HG03565 (cell line): ENCODE measurements at regions not wholly inside any gene's neighbourhood (a gene's known extent, or its start where the extent isn't known, plus 50 kb on each side); places are given as distances from the start of the nearest gene placed in this dataset.
A peak's percentile ranks its signal among the peaks of the same experiment; 100 is the strongest.
"Not testable (repeated sequence)": the region's sequence is repeated elsewhere in the genome, so short reads cannot be mapped to it uniquely, and the experiment has no call there.

Source experiments
- ATAC-seq: cut with Tn5 transposase; IDR thresholded peaks from one replicate; pipeline ENCODE4 v1.9.1; 2021; ENCODE audit warnings: mild to moderate bottlenecking, moderate library complexity; ENCODE audit not compliant: unreplicated experiment

DNA sequence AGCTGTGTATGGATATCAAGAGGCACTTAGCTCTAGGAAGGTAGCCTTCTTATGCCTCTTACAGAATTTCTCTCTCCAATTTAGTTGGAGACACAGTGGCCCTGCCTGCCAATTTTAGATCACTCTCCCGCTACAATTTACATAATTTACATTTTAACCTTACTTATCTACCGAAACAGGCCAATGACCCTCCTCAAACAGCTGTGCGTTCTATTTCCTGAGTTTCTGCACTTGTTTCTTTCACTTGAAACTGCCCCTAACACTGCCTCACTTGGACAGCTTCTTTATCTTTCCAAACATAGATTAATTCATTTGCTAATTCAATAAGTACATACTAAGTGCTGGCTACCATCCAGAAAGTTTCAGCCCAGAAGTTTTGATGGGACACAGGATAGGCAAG lies 52.9 kb upstream of the HDDC2 start:
- no peak for ATAC-seq

DNA sequence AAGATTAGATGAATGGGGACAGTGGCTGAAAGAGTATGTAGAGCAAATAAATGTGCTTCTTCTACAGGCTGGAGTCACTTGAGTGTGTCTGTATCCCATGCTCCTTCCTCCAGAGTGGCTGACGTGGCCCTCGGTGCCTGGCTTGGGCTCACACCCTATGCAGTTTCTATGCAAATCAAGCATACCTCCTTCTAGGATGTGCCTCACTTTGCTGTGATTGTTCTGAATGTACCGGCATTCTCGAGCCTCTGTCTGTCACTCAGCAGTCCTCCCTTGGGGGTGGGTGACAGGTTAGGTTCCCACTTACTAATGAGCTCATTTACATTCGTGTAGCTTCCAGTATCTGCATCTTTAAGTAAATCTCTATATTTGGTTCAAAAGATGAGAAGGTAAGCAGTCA lies 55.1 kb upstream of the HDDC2 start:
- peak; percentile 43 for ATAC-seq

DNA sequence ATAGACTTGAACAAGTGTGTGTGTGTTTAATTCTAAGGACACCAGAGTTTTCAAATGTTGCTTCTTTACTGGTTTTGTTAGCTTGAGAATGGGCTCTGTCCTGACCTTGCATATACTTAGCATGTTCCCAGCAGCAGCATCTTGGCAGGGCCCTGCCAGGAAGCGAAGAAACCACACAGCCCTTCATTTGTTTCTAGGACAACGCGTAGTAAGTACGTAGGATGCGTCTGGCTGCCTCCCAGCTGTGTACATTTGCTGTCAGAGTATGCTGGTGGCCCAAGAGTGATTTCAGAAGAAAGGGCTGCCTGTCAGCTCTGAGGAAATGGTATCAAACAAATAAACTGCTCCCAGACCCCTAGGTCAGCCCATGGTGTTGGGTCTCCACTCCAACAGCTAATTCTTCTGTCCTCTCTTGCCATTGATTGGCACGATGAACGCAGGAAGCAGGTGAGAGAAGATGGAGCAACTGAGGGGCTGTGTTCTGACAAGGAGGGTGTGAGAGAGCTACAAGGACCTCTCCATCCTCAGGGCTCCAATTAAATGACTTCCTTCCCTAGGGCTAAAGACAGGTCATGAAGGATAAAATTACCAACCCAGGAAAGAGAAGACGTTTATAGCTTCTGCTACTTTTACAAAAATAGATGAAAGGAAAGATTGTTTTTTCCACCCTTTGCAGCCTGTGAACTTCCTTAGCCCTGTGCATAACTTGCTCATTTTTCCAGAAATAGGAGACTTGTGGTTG lies 55.9 kb upstream of the HDDC2 start:
- ATAC-seq = peak; percentile 75

DNA sequence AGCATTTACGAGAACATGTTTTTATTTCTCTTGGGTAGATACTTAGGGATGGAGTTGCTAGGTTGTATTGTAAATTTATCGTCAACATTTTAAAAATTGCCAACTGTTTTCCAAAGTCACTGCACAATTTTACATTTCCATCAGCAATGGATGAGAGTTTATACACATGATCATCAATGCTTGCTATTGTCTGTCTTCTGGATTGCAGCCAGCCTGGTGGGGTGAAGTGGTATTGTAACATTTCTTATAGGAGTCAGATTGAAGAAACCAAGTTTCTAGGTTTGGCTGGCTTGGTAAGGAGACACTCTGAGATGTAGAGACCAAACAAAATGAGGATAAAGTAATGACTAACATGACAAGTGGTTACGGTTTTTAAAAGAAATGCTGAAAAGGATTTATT lies 57.1 kb upstream of the HDDC2 start:
- ATAC-seq = no peak

DNA sequence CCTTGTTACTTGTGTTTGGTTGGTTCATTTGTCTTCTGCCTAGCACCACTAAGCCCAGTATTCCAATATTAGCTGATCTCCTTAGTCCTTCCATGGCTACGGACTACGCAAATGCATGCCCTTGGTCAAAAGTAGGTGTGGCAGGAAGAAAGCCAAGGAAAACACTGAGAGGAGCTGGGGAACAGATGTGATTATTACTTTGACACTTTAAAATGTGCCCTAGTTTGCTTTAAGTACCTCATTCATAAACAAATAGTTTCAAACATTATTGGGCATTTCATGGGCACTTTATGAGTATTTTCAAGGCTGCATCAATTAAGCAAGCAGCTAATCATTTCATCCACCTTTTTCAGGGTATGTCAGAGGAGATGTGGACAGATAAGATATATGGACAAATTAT lies 60.1 kb upstream of the HDDC2 start:
- no peak for ATAC-seq

DNA sequence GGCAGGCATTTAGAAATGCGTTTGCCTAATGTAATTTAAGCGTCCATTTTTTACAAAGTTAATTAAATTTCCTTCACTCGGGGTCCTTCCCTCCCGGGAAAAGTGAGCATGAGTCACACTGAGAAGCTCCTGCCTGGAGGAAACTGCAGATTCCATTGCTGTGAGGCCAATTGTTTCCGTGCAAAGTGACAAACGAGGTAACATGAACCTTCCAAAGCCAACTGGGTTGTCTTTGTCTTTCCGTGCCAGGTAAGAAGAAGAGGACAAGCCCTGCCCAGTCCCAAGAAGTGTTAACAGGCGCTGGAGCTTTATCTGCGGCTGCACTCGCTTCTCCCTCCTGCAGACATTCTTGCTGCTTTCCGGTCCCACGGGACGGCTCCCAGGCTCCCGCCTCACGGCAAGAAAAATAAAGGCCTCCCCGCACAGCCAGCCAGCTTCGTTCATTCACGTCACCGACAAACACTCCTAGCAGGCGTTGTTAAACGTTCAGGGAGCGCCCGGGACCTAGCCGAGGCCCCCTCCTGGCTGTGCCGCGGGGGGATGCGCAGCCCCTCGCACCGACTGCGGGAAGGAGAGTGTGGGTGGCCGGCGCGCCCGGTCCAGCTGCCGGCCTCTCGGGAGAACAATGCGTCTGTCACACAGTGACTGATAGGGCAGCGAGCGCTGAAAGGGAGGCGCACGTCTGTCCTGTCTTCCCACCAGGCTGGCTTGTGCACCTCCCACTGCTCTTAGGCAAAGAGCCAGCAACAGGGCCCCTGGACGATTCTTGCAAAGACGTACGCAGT lies 61.5 kb upstream of the HDDC2 start:
- no peak for ATAC-seq

DNA sequence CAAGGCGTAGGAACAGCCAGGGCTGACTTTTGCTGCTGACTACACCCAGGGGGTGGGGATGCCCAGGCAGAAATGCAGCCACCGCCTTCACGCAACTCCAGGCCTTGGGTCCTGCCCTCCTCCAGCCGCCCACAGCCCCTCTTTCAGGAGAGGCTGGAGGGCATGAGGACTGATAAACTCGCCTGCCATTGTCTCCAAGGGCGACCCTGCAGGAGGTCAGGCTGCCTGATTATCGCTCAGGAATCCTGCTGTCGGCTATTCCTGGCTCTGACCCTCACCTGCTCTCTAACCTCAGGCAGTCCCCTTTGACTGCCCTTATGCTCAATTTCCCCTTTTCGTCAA lies 62.0 kb upstream of the HDDC2 start:
- ATAC-seq = no peak

DNA sequence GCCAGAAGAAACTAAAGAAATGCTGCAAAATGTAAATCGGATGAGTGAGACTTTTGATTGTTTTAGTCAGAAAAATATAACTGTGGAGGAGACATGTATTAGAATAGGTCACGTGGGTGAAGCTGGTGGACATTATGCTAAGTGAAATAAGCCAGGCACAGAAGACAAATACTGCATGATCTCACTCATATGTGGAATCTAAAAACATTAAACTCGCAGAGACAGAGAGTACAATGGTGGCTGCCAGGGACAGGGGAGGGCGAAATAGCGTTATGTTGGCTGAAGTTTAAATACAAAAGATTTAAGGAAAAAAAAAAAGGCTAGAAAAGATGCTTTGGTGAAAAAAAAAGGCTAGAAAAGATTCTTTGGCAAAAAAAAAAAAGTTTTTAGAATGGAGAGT lies 63.5 kb upstream of the HDDC2 start:
- ATAC-seq = no peak

DNA sequence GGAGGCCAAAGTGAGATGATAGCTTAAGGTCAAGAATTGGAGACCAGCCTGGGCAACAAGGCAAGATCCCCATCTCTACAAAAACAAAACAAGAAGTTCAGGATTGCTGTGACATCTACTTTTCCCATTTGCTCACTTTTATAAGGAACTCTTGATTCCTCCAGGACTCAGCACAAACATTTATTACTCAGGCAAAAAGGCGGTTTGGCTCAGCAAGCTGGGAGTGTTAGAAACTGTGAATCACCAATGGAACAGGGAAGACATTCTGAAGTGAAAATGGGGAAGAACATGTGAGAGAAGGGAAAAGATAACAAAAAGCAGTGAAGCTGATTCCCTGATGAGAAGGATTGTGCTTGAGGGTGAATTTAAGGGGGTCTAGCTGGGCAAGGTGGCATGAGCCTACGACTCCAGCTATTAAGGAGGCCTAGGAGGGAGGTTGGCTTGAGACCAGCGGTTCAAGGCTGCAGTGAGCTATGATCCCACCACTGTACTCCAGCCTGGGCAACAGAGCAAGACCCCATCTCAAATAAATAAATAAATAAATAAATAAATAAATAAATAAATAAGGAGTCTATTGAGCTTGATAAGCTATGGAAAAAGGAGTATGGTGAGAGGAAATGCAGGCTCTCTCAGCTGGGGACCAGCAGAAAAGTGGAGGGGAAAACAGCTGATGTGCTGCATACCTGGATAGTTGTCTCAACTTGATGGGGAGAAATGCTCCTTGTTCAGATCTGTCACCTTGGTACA lies 65.4 kb upstream of the HDDC2 start:
- no peak for ATAC-seq

DNA sequence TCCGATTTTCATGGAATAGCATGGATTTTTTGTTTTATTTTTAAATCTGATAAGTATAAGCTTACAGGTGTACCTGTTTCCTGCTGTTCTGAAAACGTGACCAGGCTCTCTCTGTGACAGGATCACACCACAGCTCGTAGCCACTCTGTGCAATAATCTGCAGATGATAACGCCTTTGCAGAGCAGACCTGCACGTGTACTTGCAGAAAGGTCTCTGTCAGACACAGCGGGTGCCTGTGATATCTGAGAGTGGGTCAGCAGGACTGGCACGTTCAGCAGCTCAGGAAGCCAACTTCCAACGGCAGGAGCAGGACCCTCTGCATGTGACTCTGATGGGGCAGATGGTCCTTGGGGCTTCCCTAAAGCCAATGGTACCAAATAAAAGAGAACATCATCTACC lies 68.6 kb upstream of the HDDC2 start:
- ATAC-seq = no peak

DNA sequence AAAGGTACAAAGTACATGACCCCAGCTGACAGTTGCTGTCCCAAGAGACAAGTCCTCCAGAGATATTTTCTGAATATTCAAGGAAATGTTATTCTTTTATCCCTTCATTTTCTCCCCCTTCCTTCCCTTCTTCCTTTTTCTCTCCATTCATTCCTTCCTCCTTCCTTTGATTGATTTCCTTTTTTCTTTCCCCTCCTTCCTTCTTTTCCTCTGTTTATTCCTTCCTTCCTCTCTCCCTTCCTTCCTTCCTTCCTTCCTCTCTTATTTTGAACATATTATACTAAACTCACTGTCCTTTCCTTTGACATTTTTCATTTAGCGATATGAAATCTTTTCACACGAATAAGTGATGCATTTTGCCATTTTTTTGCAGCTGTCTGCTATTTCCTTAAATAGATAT lies 73.2 kb upstream of the HDDC2 start:
- ATAC-seq = no peak

DNA sequence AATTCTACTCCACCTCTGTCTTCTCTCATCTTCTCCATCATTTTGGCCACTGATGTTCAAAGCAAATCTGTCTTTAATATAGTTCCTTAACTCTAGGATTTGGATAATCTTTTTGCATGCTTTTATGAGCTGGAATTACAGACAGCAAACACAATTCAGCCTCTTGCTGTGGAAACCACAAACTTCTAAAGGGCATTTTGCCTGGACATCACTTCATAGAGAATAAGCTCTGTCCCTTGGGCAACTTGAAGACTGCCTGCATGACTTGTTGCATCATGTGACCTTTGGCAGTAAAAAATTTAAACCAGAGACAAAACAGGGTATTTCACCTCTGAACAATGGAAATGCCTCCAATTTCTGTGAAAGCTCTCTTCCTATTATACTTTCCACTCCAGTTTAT lies 74.1 kb upstream of the HDDC2 start:
- no peak for ATAC-seq

DNA sequence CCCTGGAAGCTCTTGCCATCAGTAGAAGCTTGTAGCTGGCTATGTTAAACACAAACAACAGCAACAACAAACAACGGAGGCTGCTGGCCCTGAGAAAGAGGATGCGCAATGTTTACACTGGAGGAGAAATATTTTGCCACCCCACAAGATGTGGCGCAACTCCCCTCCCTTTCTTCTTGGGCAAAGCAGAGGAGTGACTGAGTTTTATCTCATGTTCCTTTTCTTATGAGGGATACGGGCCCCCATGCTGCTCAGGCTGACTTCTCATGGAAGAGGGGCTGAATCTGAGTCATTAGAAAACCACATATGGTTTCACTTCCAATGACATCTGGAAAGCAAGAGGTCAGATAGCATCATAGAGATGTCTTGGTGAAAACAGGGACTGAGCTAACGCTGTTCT lies 75.9 kb upstream of the HDDC2 start:
- no peak for ATAC-seq

DNA sequence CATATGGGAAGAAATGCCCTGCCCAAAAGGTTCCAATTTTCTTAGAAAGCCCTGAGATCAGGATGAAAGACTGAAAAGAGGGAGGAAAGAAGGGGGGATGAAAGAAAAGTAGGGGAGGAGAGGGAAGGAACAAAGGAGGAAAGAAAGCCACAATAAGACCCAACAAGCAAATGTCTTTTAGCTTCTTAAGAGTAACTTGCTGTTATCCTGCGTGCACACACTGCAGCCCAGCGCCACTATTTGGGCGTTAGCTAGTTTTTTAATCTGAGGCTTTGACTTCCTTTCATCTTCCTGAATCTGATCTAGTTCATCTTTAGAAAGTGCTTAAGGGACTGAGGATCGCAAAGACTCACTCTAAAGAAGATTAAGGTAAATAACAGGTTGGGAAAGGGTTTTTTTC lies 77.4 kb upstream of the HDDC2 start:
- no peak for ATAC-seq

DNA sequence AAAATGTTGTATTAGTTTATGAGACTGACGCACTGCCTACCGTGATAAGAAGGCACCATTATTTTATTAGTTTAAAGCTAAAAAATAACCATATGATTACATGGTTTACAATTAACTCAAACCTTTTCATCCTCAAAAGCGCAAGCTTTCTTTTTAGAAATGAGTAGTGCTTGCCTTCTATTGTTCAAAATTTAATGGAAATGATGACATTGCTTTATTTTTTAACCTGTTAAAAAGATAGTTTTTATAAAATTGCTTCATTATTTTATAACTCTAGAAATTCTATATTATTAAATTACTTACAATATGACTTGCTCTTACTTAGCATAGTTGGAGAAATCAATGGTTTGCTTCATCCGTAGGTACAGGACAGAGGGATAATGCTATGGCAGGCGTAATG lies 78.7 kb upstream of the HDDC2 start:
- no peak for ATAC-seq

DNA sequence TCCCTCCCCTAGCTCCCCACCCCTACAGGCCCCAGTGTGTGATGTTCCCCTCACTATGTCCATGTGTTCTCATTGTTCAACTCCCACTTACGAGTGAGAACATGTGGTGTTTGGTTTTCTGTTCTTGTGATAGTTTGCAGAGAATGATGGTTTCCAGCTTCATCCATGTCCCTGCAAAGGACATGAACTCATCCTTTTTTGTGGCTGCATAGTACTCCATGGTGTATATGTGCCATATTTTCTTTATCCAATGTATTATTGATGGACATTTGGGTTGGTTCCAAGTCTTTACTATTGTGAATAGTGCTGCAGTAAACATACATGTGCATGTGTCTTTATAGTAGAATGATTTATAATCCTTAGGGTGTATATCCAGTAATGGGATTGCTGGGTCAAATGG lies 84.6 kb upstream of the HDDC2 start:
- not testable (repeated sequence) for ATAC-seq

DNA sequence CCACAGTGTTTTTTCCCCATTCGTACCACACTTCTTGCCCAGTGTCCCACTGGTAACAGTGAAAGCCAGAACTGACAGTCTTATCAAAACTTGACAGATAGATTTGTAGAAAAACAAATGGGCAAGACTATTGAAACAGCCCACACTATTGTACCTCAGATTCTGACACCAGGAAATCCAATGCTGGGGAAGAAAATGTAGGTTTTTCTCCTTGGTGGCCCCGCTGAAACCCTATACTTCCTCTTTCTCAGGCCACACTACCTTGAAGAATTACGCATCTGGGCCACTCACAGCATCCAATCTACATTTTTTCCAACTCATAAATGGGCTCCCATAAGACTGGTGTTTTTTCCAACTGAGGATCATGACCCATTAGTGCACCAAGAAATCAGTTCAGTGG lies 90.9 kb upstream of the HDDC2 start:
- no peak for ATAC-seq

DNA sequence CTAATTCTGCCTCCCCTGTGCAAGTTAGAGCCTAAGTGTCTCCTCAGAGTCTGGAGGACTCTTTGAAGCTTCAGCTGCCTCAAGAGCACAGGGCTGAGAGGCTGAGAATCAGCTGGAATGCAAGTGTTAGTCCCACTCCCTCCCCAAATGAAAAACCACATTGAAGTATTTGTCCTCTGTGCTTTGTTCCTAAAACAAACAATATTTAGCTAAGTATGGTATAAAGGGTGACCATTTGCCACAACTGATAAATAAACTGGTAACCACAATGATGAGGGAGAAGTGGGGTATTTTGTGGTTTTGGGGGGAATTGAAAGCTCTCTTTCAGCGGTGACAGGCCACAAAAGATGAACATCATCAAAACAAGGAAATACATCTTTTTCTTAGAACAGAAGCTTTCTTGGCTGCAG lies 91.7 kb upstream of the HDDC2 start:
- peak; percentile 62 for ATAC-seq

DNA sequence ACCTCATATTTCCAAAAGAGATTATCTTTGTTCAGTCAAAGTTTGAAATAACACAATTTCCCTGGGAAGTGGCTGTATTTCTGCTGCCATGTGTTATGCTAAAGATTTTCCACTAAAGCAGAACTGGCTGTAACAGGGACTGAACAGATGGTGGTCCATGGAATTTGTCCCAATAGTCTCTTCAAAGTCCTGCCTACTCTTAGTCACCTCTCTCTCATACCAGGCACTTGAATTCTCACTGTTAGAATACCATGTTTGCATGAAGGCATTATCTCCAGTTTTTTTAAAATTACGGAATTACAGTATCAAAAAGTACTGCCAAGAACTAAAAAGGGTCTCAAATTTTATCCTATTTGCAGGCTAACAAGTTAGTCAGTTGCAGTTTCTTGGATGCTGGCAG lies 105.0 kb upstream of the HDDC2 start:
- ATAC-seq = no peak

DNA sequence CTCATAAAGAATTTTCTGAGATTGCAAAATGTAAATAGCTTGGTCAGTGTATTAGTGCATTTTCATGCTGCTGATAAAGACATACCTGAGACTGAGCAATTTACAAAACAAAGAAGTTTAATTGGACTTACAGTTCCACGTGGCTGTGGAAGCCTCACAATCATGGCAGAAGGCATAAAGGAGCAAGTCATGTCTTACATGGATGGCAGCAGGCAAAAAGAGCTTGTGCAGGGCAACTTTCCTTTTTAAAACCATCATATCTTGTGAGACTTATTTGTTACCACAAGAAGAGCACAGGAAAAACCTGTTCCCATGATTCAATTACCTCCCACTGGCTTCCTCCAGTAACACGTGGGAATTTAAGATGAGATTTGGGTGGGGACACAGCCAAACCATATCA lies 112.7 kb upstream of the HDDC2 start:
- no peak for ATAC-seq

DNA sequence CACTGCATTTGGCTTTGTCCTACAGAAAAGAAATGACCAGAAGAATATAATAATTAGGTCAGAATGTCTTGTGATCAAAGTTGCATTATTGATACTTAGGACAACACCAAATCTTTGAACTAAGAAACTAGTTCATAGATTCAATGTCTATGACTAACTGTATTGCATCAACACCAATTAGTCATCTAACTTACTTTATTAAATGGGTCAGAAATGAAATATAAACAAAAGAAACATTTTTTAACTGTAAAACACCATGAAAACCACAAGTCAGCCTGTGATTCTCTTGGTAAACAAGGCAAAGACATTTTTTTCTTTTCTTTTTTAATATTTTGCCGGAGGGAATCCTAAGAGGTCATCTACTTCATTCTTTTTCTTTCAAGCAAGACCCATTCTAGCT lies 114.1 kb upstream of the HDDC2 start:
- ATAC-seq = no peak

DNA sequence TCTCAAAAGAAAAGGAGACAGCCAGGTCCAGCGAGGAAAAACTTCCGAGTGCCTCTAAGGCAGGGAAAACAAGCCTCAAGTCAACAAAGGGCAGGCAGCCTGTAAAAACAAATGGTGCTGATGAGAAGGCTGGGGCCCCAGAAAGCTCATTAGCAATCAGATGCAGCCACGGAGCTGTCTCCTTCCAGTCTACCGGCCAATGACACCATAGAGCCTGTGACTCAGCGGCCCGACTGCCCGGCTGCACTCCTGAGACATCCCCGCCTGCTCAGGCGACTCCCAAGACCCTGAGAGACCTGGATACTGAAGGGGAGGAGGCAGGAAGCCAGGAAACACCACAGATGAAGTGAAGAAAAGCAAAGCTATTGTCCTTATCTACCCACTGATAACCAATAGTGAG lies 120.1 kb upstream of the HDDC2 start:
- no peak for ATAC-seq
